ENCODE measurements at regions not wholly inside any gene's neighbourhood (a gene's known extent, or its start where the extent isn't known, plus 50 kb on each side); places are given as distances from the start of the nearest gene placed in this dataset.

DNA sequence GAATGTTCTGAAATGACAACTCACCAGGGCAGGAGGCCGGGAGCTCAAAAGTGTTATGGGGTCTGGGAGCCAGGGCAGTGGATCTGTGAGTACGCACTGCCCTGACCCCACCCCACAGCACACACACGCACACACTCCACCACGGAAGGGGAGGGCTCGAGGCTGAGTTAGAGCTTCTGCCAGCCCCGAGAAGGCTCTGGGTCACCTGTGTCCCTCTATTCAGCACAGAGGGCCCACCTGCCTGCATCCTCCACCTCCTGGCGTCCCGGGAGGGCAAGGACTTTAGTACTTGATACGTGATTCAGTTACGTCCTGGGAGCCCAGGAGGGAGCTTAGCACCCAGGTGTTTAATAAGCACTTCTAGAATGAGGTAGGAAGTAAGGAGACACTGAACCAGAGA, 190.0 kb upstream of the GPR12 start:
- TF ChIP-seq, protein P1, sequence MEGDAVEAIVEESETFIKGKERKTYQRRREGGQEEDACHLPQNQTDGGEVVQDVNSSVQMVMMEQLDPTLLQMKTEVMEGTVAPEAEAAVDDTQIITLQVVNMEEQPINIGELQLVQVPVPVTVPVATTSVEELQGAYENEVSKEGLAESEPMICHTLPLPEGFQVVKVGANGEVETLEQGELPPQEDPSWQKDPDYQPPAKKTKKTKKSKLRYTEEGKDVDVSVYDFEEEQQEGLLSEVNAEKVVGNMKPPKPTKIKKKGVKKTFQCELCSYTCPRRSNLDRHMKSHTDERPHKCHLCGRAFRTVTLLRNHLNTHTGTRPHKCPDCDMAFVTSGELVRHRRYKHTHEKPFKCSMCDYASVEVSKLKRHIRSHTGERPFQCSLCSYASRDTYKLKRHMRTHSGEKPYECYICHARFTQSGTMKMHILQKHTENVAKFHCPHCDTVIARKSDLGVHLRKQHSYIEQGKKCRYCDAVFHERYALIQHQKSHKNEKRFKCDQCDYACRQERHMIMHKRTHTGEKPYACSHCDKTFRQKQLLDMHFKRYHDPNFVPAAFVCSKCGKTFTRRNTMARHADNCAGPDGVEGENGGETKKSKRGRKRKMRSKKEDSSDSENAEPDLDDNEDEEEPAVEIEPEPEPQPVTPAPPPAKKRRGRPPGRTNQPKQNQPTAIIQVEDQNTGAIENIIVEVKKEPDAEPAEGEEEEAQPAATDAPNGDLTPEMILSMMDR (IDR thresholded peaks at IDR 0.05; ENCODE audit: insufficient read depth, low read length) = no peak
- TF ChIP-seq POLR2AphosphoS5 (IDR thresholded peaks at IDR 0.05; ENCODE audit: low read depth) (no peak), SPI1 (IDR thresholded peaks at IDR 0.05; ENCODE audit: borderline replicate concordance, low read depth) (no peak)
- TF ChIP-seq, protein P2, sequence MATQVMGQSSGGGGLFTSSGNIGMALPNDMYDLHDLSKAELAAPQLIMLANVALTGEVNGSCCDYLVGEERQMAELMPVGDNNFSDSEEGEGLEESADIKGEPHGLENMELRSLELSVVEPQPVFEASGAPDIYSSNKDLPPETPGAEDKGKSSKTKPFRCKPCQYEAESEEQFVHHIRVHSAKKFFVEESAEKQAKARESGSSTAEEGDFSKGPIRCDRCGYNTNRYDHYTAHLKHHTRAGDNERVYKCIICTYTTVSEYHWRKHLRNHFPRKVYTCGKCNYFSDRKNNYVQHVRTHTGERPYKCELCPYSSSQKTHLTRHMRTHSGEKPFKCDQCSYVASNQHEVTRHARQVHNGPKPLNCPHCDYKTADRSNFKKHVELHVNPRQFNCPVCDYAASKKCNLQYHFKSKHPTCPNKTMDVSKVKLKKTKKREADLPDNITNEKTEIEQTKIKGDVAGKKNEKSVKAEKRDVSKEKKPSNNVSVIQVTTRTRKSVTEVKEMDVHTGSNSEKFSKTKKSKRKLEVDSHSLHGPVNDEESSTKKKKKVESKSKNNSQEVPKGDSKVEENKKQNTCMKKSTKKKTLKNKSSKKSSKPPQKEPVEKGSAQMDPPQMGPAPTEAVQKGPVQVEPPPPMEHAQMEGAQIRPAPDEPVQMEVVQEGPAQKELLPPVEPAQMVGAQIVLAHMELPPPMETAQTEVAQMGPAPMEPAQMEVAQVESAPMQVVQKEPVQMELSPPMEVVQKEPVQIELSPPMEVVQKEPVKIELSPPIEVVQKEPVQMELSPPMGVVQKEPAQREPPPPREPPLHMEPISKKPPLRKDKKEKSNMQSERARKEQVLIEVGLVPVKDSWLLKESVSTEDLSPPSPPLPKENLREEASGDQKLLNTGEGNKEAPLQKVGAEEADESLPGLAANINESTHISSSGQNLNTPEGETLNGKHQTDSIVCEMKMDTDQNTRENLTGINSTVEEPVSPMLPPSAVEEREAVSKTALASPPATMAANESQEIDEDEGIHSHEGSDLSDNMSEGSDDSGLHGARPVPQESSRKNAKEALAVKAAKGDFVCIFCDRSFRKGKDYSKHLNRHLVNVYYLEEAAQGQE (IDR thresholded peaks at IDR 0.05; ENCODE audit: insufficient replicate concordance, low read depth) = no peak
